Endodermal cell (in vitro differentiated cells): ENCODE measurements at regions not wholly inside any gene's neighbourhood (a gene's known extent, or its start where the extent isn't known, plus 50 kb on each side); places are given as distances from the start of the nearest gene placed in this dataset.

ENCODE experiments used
- DNase-seq: peaks from one replicate; pipeline ENCODE4 v3.0.0-alpha.2; 2017
- H3K27ac ChIP-seq: 2 replicates; pipeline ENCODE4 v1.5.1; 2013; ENCODE audit warnings: mild to moderate bottlenecking, low read depth, low read length, moderate library complexity
- H3K27me3 ChIP-seq: 2 replicates; pipeline ENCODE4 v1.6.1; 2013; ENCODE audit warnings: mild to moderate bottlenecking, low read length, moderate library complexity; ENCODE audit not compliant: insufficient read depth, control insufficient read depth, poor library complexity, severe bottlenecking
- H3K36me3 ChIP-seq: 2 replicates; pipeline ENCODE4 v1.7.0; 2013; ENCODE audit warnings: mild to moderate bottlenecking, low read length, moderate library complexity; ENCODE audit not compliant: control insufficient read depth, insufficient read depth
- H3K4me1 ChIP-seq: one replicate; pipeline ENCODE4 v1.7.0; 2013; ENCODE audit warnings: low read length; ENCODE audit not compliant: control insufficient read depth, insufficient read depth
- H3K4me3 ChIP-seq: 2 replicates; pipeline ENCODE4 v1.5.1; 2013; ENCODE audit warnings: mild to moderate bottlenecking, low read length, moderate library complexity
- H3K9ac ChIP-seq: 2 replicates; pipeline ENCODE4 v1.6.1; 2013; ENCODE audit warnings: mild to moderate bottlenecking, low read length, moderate library complexity; ENCODE audit not compliant: poor library complexity, severe bottlenecking; ENCODE audit errors: extremely low read depth
- H3K9me3 ChIP-seq: 2 replicates; pipeline ENCODE4 v1.6.1; 2013; ENCODE audit warnings: mild to moderate bottlenecking, low read length, moderate library complexity; ENCODE audit not compliant: control insufficient read depth
- H3K27ac Mint-ChIP-seq: 2 replicates; pipeline ENCODE4 v1.8.0; 2020; ENCODE audit warnings: mixed read lengths
- H3K27me3 Mint-ChIP-seq: 2 replicates; pipeline ENCODE4 v1.8.0; 2021; ENCODE audit warnings: mild to moderate bottlenecking, mixed read lengths; ENCODE audit not compliant: insufficient read depth
- H3K36me3 Mint-ChIP-seq: 2 replicates; pipeline ENCODE4 v1.8.0; 2020; ENCODE audit warnings: low read depth, mixed read lengths
- H3K4me1 Mint-ChIP-seq: 2 replicates; pipeline ENCODE4 v1.8.0; 2020; ENCODE audit warnings: mixed read lengths
- H3K4me3 Mint-ChIP-seq: 2 replicates; pipeline ENCODE4 v1.8.0; 2020; ENCODE audit warnings: mild to moderate bottlenecking, moderate library complexity, mixed read lengths
- H3K9me3 Mint-ChIP-seq: 2 replicates; pipeline ENCODE4 v1.8.0; 2020; ENCODE audit warnings: mild to moderate bottlenecking, mixed read lengths
- CTCF ChIP-seq: fragments of 200-600 bp; sonication (generic); conservative IDR thresholded peaks from 2 replicates; pipeline ENCODE4 v1.5.0; 2021; ENCODE audit warnings: antibody characterized with exemption, mild to moderate bottlenecking
- WGBS, 2 experiments: methylation state at CpG; one replicate each; pipeline versions ENCODE4 v1.1.5 to v1.1.7; 2013; ENCODE audit warnings: missing lambda C conversion rate in 2 of 2, mixed read lengths in 1 of 2; ENCODE audit not compliant: insufficient coverage in 1 of 2, insufficient read length in 1 of 2; 5-methylcytosine and 5-hydroxymethylcytosine counted together

DNA sequence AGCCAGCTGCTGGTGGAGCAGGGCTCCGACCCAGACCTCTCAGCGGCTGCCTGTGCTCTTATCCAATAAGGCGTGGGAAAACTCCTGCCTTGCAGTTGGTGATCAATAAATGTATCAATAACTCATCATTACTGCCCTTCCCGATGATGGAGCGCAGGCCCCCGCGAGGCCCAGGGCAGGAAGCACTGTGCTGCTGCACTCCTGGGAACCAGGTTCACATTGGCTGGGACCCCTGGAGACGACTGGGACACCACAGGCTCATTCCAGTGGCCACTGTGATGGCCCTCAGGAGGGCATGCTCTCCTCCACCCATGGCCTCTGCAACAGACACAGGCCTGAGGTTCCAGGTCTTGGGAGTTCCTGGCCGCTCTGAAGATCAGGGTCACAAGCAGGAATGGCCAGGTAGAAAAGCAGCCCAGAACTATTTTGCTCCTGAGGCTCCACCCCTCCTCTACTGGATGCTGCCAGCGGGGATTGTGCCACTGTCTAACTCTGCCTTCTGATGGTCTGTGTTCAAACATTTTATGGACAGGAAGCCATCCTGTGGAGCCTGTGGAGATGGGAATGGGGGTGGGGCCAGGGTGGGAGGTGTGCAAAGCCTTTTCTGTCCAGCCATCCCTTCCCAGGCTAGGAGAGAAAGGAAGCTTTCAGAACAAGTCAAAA lies 287.4 kb upstream of the ZMIZ1 start:
- Mint-ChIP-seq H3K4me3 (no peak overlapping the region), H3K27ac (no peak overlapping the region), H3K27me3 (no peaks in the 10 kb centered on the region), H3K36me3 (no peaks in the 10 kb centered on the region), H3K4me1 (peaks cover 5% of the 10 kb centered on the region), H3K9me3 (peaks cover 13% of the 10 kb centered on the region)
- Histone ChIP-seq H3K4me1 (no peaks in the 10 kb centered on the region), H3K4me3 (no peak overlapping the region), H3K9ac (no peak overlapping the region), H3K27me3 (no peaks in the 10 kb centered on the region), H3K36me3 (no peaks in the 10 kb centered on the region), H3K27ac (no peak overlapping the region), H3K9me3 (no peaks in the 10 kb centered on the region)
- 91 to 97% methylated on average over 6 to 10 of the region's 10 CpGs for WGBS, 2 experiments
- peak; percentile 32 for DNase-seq
- no peak for TF ChIP-seq CTCF

DNA sequence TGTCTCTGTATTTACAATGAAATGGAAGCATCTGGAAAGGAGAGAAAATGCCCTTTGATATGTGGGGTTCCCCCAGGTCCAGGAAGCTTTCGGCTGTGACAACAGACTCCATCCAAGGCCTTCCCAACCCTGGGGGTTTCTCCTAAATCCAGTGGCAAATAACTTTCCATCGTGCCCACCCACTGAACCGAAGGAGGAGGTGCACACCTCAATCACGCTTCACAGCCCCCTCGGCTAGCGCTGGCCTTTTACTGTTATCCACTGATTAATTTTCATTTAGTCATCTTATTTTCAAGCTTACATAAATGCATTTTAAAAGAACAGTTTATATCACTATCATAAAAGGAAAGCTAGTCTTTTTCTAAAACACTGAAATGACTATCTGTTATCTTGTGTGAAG lies 286.8 kb upstream of the ZMIZ1 start:
- Mint-ChIP-seq H3K9me3 (peaks cover 13% of the 10 kb centered on the region), H3K27me3 (no peaks in the 10 kb centered on the region), H3K4me1 (peaks cover 5% of the 10 kb centered on the region), H3K27ac (no peak overlapping the region), H3K4me3 (no peak overlapping the region), H3K36me3 (no peaks in the 10 kb centered on the region)
- no peak for TF ChIP-seq CTCF
- no peak overlapping the region for H3K9ac ChIP-seq
- H3K9me3 ChIP-seq, result no peaks in the 10 kb centered on the region
- H3K27ac ChIP-seq, result no peak overlapping the region
- WGBS, 2 experiments, result 89% methylated on average over 3 to 6 of the region's 6 CpGs
- H3K27me3 ChIP-seq, result no peaks in the 10 kb centered on the region
- H3K4me1 ChIP-seq, result no peaks in the 10 kb centered on the region
- no peaks in the 10 kb centered on the region for H3K36me3 ChIP-seq
- DNase-seq, result no peak
- no peak overlapping the region for H3K4me3 ChIP-seq

DNA sequence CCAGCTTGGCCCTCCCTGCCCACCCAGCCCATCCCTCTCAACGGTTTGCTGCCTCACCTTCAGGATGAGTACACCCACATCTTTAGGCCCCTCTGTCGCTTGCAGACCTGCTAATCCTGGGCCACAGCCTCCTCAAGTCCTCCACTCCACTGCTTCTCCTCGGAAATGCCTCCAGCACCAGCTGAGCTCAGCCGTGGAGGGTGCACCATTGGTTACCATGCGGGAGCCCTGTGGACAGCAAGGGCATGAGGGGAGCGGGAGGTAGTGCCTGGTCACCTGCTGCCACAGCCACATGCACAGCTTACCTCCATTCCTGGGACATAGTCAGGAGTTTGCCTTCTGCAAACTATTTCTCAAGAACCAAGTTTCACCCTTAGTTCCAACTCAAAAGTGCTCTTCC lies 286.3 kb upstream of the ZMIZ1 start:
- Mint-ChIP-seq H3K36me3 (no peaks in the 10 kb centered on the region), H3K27ac (no peak overlapping the region), H3K27me3 (no peaks in the 10 kb centered on the region), H3K9me3 (peaks cover 13% of the 10 kb centered on the region), H3K4me1 (peaks cover under 1% of the 10 kb centered on the region), H3K4me3 (no peak overlapping the region)
- Histone ChIP-seq H3K27ac (no peak overlapping the region), H3K4me1 (no peaks in the 10 kb centered on the region), H3K36me3 (no peaks in the 10 kb centered on the region), H3K4me3 (no peak overlapping the region), H3K9me3 (no peaks in the 10 kb centered on the region), H3K27me3 (no peaks in the 10 kb centered on the region), H3K9ac (no peak overlapping the region)
- peak; percentile 26 for DNase-seq
- no peak for TF ChIP-seq CTCF
- 88 to 94% methylated on average over 3 to 6 of the region's 6 CpGs for WGBS, 2 experiments
